H1 (cell line): ENCODE measurements at regions not wholly inside any gene's neighbourhood (a gene's known extent, or its start where the extent isn't known, plus 50 kb on each side); places are given as distances from the start of the nearest gene placed in this dataset. TPM values are rescaled to one million over a fixed set of nuclear protein-coding genes. Genes with fewer than 3 reads are reported as not detected.
"Not testable (repeated sequence)": the region's sequence is repeated elsewhere in the genome, so short reads cannot be mapped to it uniquely, and the experiment has no call there.

Experiments used
- CTCF ChIA-PET: fragments of 300-600 bp; sonication (Branson Sonifier 250); formaldehyde crosslinking; loops from one replicate; lab custom pipeline; 2021; ENCODE audit not compliant: partially characterized antibody; lab: Charles Lee
- POLR2A ChIA-PET: fragments of 300-600 bp; sonication (Branson Sonifier 250); formaldehyde crosslinking; loops from one replicate; lab custom pipeline; 2021; ENCODE audit warnings: inconsistent platforms; ENCODE audit not compliant: partially characterized antibody; lab: Charles Lee
- DNase-seq, 2 experiments: peaks; one replicate each; pipeline versions ENCODE4 v3.0.0 to v3.0.0-alpha.2; 2010 to 2022; ENCODE audit warnings: low spot score in 2 of 2, low read depth in 1 of 2, mixed read lengths in 1 of 2
- FAIRE-seq: peaks from 2 replicates; lab custom pipeline; 2011; peaks lifted over from hg19 to GRCh38; lab: Jason Lieb, UNC
- H2AFZ ChIP-seq: 2 replicates; pipeline ENCODE4 v1.8.1; 2012; ENCODE audit warnings: low read length, inconsistent platforms
- H2AK5ac ChIP-seq: 2 replicates; pipeline ENCODE4 v1.6.1; 2013; ENCODE audit warnings: low read depth, low read length
- H2BK120ac ChIP-seq: replicated peaks from 2 replicates; pipeline ENCODE3; 2013; ENCODE audit warnings: low read depth, low read length, inconsistent platforms
- H2BK12ac ChIP-seq: 2 replicates; pipeline ENCODE4 v1.6.1; 2013; ENCODE audit warnings: low read depth, low read length
- H2BK15ac ChIP-seq: 2 replicates; pipeline ENCODE4 v1.6.1; 2013; ENCODE audit warnings: low read length
- H2BK20ac ChIP-seq: 2 replicates; pipeline ENCODE4 v1.6.1; 2013; ENCODE audit warnings: low read length
- H2BK5ac ChIP-seq: 2 replicates; pipeline ENCODE4 v1.6.1; 2013; ENCODE audit warnings: low read depth, low read length
- H3K14ac ChIP-seq: 2 replicates; pipeline ENCODE4 v1.6.1; 2013; ENCODE audit warnings: inconsistent platforms; ENCODE audit not compliant: insufficient read length
- H3K18ac ChIP-seq: 2 replicates; pipeline ENCODE4 v1.6.1; 2013; ENCODE audit warnings: low read length; ENCODE audit errors: extremely low read depth
- H3K23ac ChIP-seq: 2 replicates; pipeline ENCODE4 v1.6.1; 2013; ENCODE audit warnings: inconsistent platforms; ENCODE audit not compliant: insufficient read length
- H3K23me2 ChIP-seq: 2 replicates; pipeline ENCODE4 v1.6.1; 2013; ENCODE audit warnings: low read depth, low read length
- H3K27ac ChIP-seq: 2 replicates; pipeline ENCODE4 v1.6.1; 2011; ENCODE audit warnings: low read depth, low read length, inconsistent platforms
- H3K27me3 ChIP-seq, 4 experiments: replicated peaks in 1 of 4; 1 replicate in 1 of 4; 2 replicates in 3 of 4; pipeline versions ENCODE4 v1.6.1 to v1.8.1; 2011 to 2013; ENCODE audit warnings: low read length in 3 of 4, mild to moderate bottlenecking in 3 of 4, inconsistent platforms in 2 of 4, mixed read lengths in 2 of 4, moderate library complexity in 1 of 4; ENCODE audit not compliant: control insufficient read depth in 3 of 4, insufficient read depth in 3 of 4; ENCODE audit errors: extremely low read depth in 1 of 4
- H3K36me3 ChIP-seq, 4 experiments: 2 replicates each; pipeline versions ENCODE4 v1.6.1 to v1.8.1; 2011 to 2013; ENCODE audit warnings: mild to moderate bottlenecking in 4 of 4, low read length in 3 of 4, moderate library complexity in 2 of 4, control low read depth in 1 of 4, inconsistent platforms in 1 of 4; ENCODE audit not compliant: insufficient read depth in 4 of 4, control insufficient read depth in 2 of 4
- H3K4ac ChIP-seq: replicated peaks from 2 replicates; pipeline ENCODE3; 2013; ENCODE audit warnings: low read length, low read depth, mixed read lengths, inconsistent platforms; ENCODE audit not compliant: insufficient read length
- H3K4me1 ChIP-seq, 4 experiments: replicated peaks in 1 of 4; 1 replicate in 1 of 4; 2 replicates in 3 of 4; pipeline versions ENCODE4 v1.6.1 to v1.8.1; 2011 to 2013; ENCODE audit warnings: low read length in 3 of 4, inconsistent platforms in 2 of 4, mixed read lengths in 1 of 4; ENCODE audit not compliant: insufficient read depth in 4 of 4, control insufficient read depth in 3 of 4
- H3K4me2 ChIP-seq, 2 experiments: 2 replicates each; pipeline versions ENCODE4 v1.6.1 to v1.8.1; 2011 to 2013; ENCODE audit warnings: low read depth in 2 of 2, low read length in 2 of 2, control low read depth in 1 of 2, inconsistent platforms in 1 of 2, mild to moderate bottlenecking in 1 of 2; ENCODE audit not compliant: insufficient read depth in 1 of 2
- H3K4me3 ChIP-seq, 4 experiments: fragments of 200-600, 300-600 bp in 1 of 4; sonication (generic), shearing (Covaris generic), sonication (Bioruptor Twin) in 1 of 4; 2 replicates each; pipeline versions ENCODE4 v1.5.1 to v1.8.1; 2011 to 2016; ENCODE audit warnings: low read length in 4 of 4, low read depth in 3 of 4, control low read depth in 2 of 4, inconsistent platforms in 2 of 4, mild to moderate bottlenecking in 2 of 4, mixed read lengths in 1 of 4, moderate library complexity in 1 of 4; ENCODE audit not compliant: insufficient read depth in 2 of 4; ENCODE audit errors: extremely low read depth in 1 of 4
- H3K56ac ChIP-seq: replicated peaks from 2 replicates; pipeline ENCODE3; 2013; ENCODE audit warnings: low read depth, mild to moderate bottlenecking, mixed read lengths, low read length, inconsistent platforms; ENCODE audit not compliant: insufficient read length
- H3K79me1 ChIP-seq: 2 replicates; pipeline ENCODE4 v1.6.1; 2013; ENCODE audit warnings: low read depth, low read length, control low read depth
- H3K79me2 ChIP-seq, 2 experiments: 2 replicates each; pipeline versions ENCODE4 v1.6.1 to v1.8.1; 2012 to 2013; ENCODE audit warnings: low read length in 2 of 2, mild to moderate bottlenecking in 2 of 2, inconsistent platforms in 1 of 2; ENCODE audit not compliant: insufficient read depth in 2 of 2, control insufficient read depth in 1 of 2
- H3K9ac ChIP-seq, 4 experiments: replicated peaks in 1 of 4; 1 replicate in 1 of 4; 2 replicates in 3 of 4; pipeline versions ENCODE4 v1.6.1 to v1.8.1; 2011 to 2013; ENCODE audit warnings: low read depth in 3 of 4, low read length in 3 of 4, control low read depth in 2 of 4, mild to moderate bottlenecking in 2 of 4, moderate library complexity in 2 of 4, inconsistent platforms in 1 of 4; ENCODE audit errors: extremely low read depth in 1 of 4
- H3K9me3 ChIP-seq, 2 experiments: 2 replicates each; pipeline versions ENCODE4 v1.6.1 to v1.8.1; 2012 to 2013; ENCODE audit warnings: mild to moderate bottlenecking in 2 of 2, moderate library complexity in 2 of 2, control low read depth in 1 of 2, inconsistent platforms in 1 of 2, low read depth in 1 of 2, low read length in 1 of 2, mixed read lengths in 1 of 2; ENCODE audit not compliant: insufficient read depth in 2 of 2
- H4K20me1 ChIP-seq, 2 experiments: replicated peaks in 1 of 2; 2 replicates each; pipeline versions ENCODE3 to v1.8.1; 2011 to 2013; ENCODE audit warnings: inconsistent platforms in 2 of 2, low read length in 2 of 2, mild to moderate bottlenecking in 1 of 2; ENCODE audit not compliant: insufficient read depth in 2 of 2, control insufficient read depth in 1 of 2
- H4K5ac ChIP-seq: 2 replicates; pipeline ENCODE4 v1.6.1; 2013; ENCODE audit warnings: low read length, low read depth, mixed read lengths, inconsistent platforms; ENCODE audit not compliant: insufficient read length
- H4K8ac ChIP-seq: 2 replicates; pipeline ENCODE4 v1.8.0; 2013; ENCODE audit warnings: mild to moderate bottlenecking, moderate library complexity, low read length, inconsistent platforms; ENCODE audit not compliant: insufficient read depth; ENCODE audit errors: extremely low read depth
- H4K91ac ChIP-seq: replicated peaks from 2 replicates; pipeline ENCODE3; 2013; ENCODE audit warnings: low read length, mixed read lengths, inconsistent platforms; ENCODE audit not compliant: insufficient read length
- WGBS, 2 experiments: shearing (Covaris generic) in 1 of 2; methylation state at CpG; one replicate each; pipeline versions ENCODE4 v1.1.6 to v1.1.7; 2013 to 2015; ENCODE audit warnings: low lambda C conversion rate in 2 of 2, mixed read lengths in 2 of 2, inconsistent platforms in 1 of 2, low coverage in 1 of 2, missing lambda C conversion rate in 1 of 2; ENCODE audit not compliant: insufficient replicate concordance in 2 of 2, insufficient coverage in 1 of 2, insufficient read length in 1 of 2; ENCODE audit errors: extremely low coverage in 1 of 2, missing lambda C conversion rate in 1 of 2; 5-methylcytosine and 5-hydroxymethylcytosine counted together
- small RNA-seq: library from polyadenylated mRNA; stranded (forward); fragments of <200 nt; extraction: miRNeasy Mini kit (QIAGEN cat#:217004); gene quantifications from one replicate; pipeline ENCODE3, GENCODE V24; 2013; ENCODE audit not compliant: insufficient read depth

DNA sequence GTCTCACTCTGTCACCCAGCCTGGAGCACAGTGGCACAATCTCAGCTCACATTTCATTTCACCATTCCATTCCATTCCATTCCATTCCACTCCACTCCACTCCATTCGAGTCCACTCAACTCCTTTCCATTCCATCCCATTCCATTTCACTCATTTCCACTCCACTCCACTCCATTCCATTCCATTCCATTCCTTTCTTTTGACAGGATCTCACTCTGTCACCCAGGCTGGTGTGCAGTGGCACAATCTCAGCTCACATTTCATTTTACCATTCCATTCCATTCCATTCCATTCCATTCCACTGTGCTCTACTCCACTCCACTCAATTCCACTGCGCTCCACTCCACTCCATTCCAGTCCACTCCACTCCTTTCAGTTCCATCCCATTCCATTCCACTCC, 639.6 kb downstream of the TP53TG3F start:
- H3K14ac ChIP-seq, H2AFZ ChIP-seq, H3K4ac ChIP-seq, CTCF ChIA-PET, H3K79me2 ChIP-seq, FAIRE-seq, H3K27ac ChIP-seq, H3K4me2 ChIP-seq, DNase-seq, H2BK5ac ChIP-seq, H2AK5ac ChIP-seq, H2BK12ac ChIP-seq, H2BK120ac ChIP-seq, H3K4me1 ChIP-seq, H2BK20ac ChIP-seq, H3K27me3 ChIP-seq, H3K4me3 ChIP-seq, H3K9ac ChIP-seq, H4K91ac ChIP-seq, H3K36me3 ChIP-seq, H4K8ac ChIP-seq, H2BK15ac ChIP-seq, POLR2A ChIA-PET, H3K56ac ChIP-seq, H4K5ac ChIP-seq, H3K18ac ChIP-seq, H3K79me1 ChIP-seq, H3K23ac ChIP-seq, H4K20me1 ChIP-seq: not testable (repeated sequence)
- peaks cover 45 to 63% of the 10 kb centered on the region in 2 experiments for H3K9me3 ChIP-seq
- H3K23me2 ChIP-seq, result peaks cover 16% of the 10 kb centered on the region; the same call in 1 of the 2 replicates
- 59 to 100% methylated on average over 1 to 2 of the region's 2 CpGs for WGBS, 2 experiments

Small RNA genes in the stretch of these regions (small RNA-seq; reads per million reads assigned to genes)
- not detected for gene AC133561.3
- gene AC133561.4, result not detected
- not detected for gene AC140658.4
